B cell (primary cell): ENCODE measurements at regions not wholly inside any gene's neighbourhood (a gene's known extent, or its start where the extent isn't known, plus 50 kb on each side); places are given as distances from the start of the nearest gene placed in this dataset.

Source experiments
- ATAC-seq: fragments of 200-7000 bp; cut with Tn5 transposase; one replicate; pipeline ENCODE4 v1.10.0; 2021; ENCODE audit warnings: low read depth, mild to moderate bottlenecking, moderate number of reproducible peaks, moderate library complexity
- CTCF ChIA-PET: fragments of 350-600 bp; sonication (Branson Sonifier 250); formaldehyde crosslinking; loops from one replicate; lab custom pipeline; 2021; ENCODE audit warnings: antibody characterized with exemption, inconsistent platforms; lab: Charles Lee
- POLR2A ChIA-PET: fragments of 350-600 bp; sonication (Branson Sonifier 250); formaldehyde crosslinking; loops from one replicate; lab custom pipeline; 2021; ENCODE audit warnings: antibody characterized with exemption; lab: Charles Lee
- DNase-seq: peaks from one replicate; pipeline ENCODE4 v3.0.0; 2013
- H2AFZ ChIP-seq: 2 replicates; pipeline ENCODE4 v1.6.1; 2012; ENCODE audit warnings: mild to moderate bottlenecking, low read depth, low read length; ENCODE audit not compliant: insufficient read depth, poor library complexity, severe bottlenecking
- H3K27ac ChIP-seq, 2 donors: 1 replicate in 1 of 2; 2 replicates in 1 of 2; pipeline ENCODE4 v1.5.1; 2012 to 2013; ENCODE audit warnings: low read length in 2 of 2, mild to moderate bottlenecking in 2 of 2, moderate library complexity in 1 of 2
- H3K27me3 ChIP-seq, 4 experiments: fragments of 200-600 bp in 1 of 4; sonication (generic) in 1 of 4; replicated peaks in 1 of 4; 1 replicate in 2 of 4; 2 replicates in 2 of 4; pipeline versions ENCODE4 v1.6.1 to v1.7.0; 2013 to 2016; ENCODE audit warnings: low read length in 3 of 4, mild to moderate bottlenecking in 2 of 4, mixed read lengths in 1 of 4, moderate library complexity in 1 of 4; ENCODE audit not compliant: insufficient read depth in 4 of 4, control insufficient read depth in 3 of 4; ENCODE audit errors: control extremely low read depth in 1 of 4
- H3K36me3 ChIP-seq, 2 experiments: replicated peaks in 1 of 2; 1 replicate in 1 of 2; 2 replicates in 1 of 2; pipeline versions ENCODE4 v1.6.1 to v1.7.1; 2013; ENCODE audit warnings: low read length in 1 of 2; ENCODE audit not compliant: insufficient read depth in 2 of 2, control insufficient read depth in 1 of 2; ENCODE audit errors: control extremely low read depth in 1 of 2, extremely low read depth in 1 of 2
- H3K4me1 ChIP-seq, 2 donors: fragments of 200-600 bp in 1 of 2; sonication (generic) in 1 of 2; 1 replicate in 1 of 2; 2 replicates in 1 of 2; pipeline versions ENCODE4 v1.5.1 to v1.6.1; 2013 to 2017; ENCODE audit warnings: low read length in 2 of 2; ENCODE audit not compliant: control insufficient read depth in 2 of 2, insufficient read depth in 2 of 2
- H3K4me2 ChIP-seq: replicated peaks from 2 replicates; pipeline ENCODE3; 2012; ENCODE audit warnings: mild to moderate bottlenecking, low read depth, low read length; ENCODE audit not compliant: poor library complexity, severe bottlenecking
- H3K4me3 ChIP-seq, 5 experiments: fragments of 200-600 bp in 1 of 5; sonication (generic) in 1 of 5; 1 replicate in 3 of 5; 2 replicates in 2 of 5; pipeline versions ENCODE4 v1.5.1 to v1.7.0; 2011 to 2016; ENCODE audit warnings: low read length in 4 of 5, mild to moderate bottlenecking in 4 of 5, low read depth in 2 of 5, control low read depth in 1 of 5, moderate library complexity in 1 of 5; ENCODE audit not compliant: insufficient read depth in 1 of 5; ENCODE audit errors: control extremely low read depth in 1 of 5, extremely low read depth in 1 of 5
- H3K79me2 ChIP-seq: fragments of 200-600 bp; sonication (generic); one replicate; pipeline ENCODE4 v1.6.0; 2016; ENCODE audit warnings: low read length; ENCODE audit not compliant: control insufficient read depth, insufficient read depth
- H3K9ac ChIP-seq: fragments of 200-600 bp; sonication (generic); 2 replicates; pipeline ENCODE4 v1.6.1; 2017; ENCODE audit warnings: mild to moderate bottlenecking, low read length, moderate library complexity
- H3K9me3 ChIP-seq, 3 donors: one replicate each; pipeline versions ENCODE4 v1.6.1 to v1.7.1; 2013; ENCODE audit warnings: low read length in 2 of 3; ENCODE audit not compliant: control insufficient read depth in 2 of 3, insufficient read depth in 1 of 3; ENCODE audit errors: control extremely low read depth in 1 of 3
- H4K20me1 ChIP-seq: 2 replicates; pipeline ENCODE4 v1.6.0; 2012; ENCODE audit warnings: mild to moderate bottlenecking, low read length; ENCODE audit not compliant: insufficient read depth, control insufficient read depth, poor library complexity, severe bottlenecking
- H3K27ac Mint-ChIP-seq: one replicate; pipeline ENCODE4 v1.8.0; 2021; ENCODE audit warnings: mixed read lengths
- H3K27me3 Mint-ChIP-seq: one replicate; pipeline ENCODE4 v1.8.0; 2021; ENCODE audit warnings: mixed read lengths
- H3K4me1 Mint-ChIP-seq: one replicate; pipeline ENCODE4 v1.8.0; 2021; ENCODE audit warnings: mixed read lengths
- H3K4me3 Mint-ChIP-seq: one replicate; pipeline ENCODE4 v1.8.0; 2021; ENCODE audit warnings: mixed read lengths
- H3K9me3 Mint-ChIP-seq: one replicate; pipeline ENCODE4 v1.8.0; 2022; ENCODE audit warnings: mixed read lengths; ENCODE audit not compliant: insufficient read depth
- EZH2 ChIP-seq: IDR thresholded peaks from 2 replicates; pipeline ENCODE4 v1.6.1; 2012; ENCODE audit warnings: borderline replicate concordance, low read depth, mild to moderate bottlenecking, moderate library complexity, low read length; ENCODE audit not compliant: insufficient read depth, poor library complexity, severe bottlenecking
- WGBS: methylation state at CpG from one replicate; pipeline ENCODE4 v1.1.5; 2013; ENCODE audit warnings: missing lambda C conversion rate; ENCODE audit not compliant: insufficient coverage; 5-methylcytosine and 5-hydroxymethylcytosine counted together
- intact Hi-C: fragments of 100-400 bp; cut with micrococcal nuclease; formaldehyde crosslinking; loops from one replicate; pipeline ENCODE4 v1.10.0; 2022
- TF ChIP-seq, protein P1 (sequence below): fragments of 200-600 bp; IDR thresholded peaks from one replicate; pipeline ENCODE4 v1.8.0; 2022; ENCODE audit warnings: antibody characterized with exemption, mild to moderate bottlenecking

DNA sequence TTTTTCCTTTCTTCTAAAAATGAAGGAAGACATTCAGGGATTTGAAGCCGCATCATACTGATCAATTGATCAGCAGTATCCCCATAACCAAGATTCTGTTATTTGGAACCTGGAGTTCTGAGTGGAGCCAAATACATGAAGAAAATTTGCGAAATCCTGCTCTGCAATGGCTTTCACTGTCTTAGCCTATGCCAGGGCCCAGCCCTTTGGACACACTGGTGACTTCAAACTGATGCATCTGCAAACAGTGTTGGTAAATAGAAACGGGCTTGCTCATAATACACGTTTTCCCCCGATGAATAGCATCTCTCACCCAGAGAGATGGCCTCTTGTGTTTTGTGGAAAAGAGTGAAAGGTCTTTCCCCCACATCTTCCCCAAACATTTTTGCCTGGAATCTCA lies 87.6 kb upstream of the TOX3 start:
- H3K4me1 Mint-ChIP-seq: no peaks in the 10 kb centered on the region
- no peak overlapping the region for H3K27ac ChIP-seq
- ChIA-PET POLR2A (no interaction called here), CTCF (no interaction called here)
- H3K27ac Mint-ChIP-seq: no peak overlapping the region
- H2AFZ ChIP-seq: no peak overlapping the region
- no peak for ATAC-seq
- H3K4me1 ChIP-seq: no peaks in the 10 kb centered on the region
- DNase-seq: no peak
- intact Hi-C loops: no loop called here
- peaks cover 0 to 3% (median 0%) of the 10 kb centered on the region in 3 donors for H3K9me3 ChIP-seq
- H3K4me2 ChIP-seq: no peak overlapping the region
- no peaks in the 10 kb centered on the region for H3K79me2 ChIP-seq
- H3K27me3 Mint-ChIP-seq: no peaks in the 10 kb centered on the region
- H3K4me3 Mint-ChIP-seq: no peak overlapping the region
- H3K9me3 Mint-ChIP-seq: peaks cover 4% of the 10 kb centered on the region
- H4K20me1 ChIP-seq: no peaks in the 10 kb centered on the region
- H3K27me3 ChIP-seq: no peaks in the 10 kb centered on the region
- 86% methylated on average over 1 of the region's 5 CpGs for WGBS
- no peaks in the 10 kb centered on the region for H3K36me3 ChIP-seq
- TF ChIP-seq, protein P1, sequence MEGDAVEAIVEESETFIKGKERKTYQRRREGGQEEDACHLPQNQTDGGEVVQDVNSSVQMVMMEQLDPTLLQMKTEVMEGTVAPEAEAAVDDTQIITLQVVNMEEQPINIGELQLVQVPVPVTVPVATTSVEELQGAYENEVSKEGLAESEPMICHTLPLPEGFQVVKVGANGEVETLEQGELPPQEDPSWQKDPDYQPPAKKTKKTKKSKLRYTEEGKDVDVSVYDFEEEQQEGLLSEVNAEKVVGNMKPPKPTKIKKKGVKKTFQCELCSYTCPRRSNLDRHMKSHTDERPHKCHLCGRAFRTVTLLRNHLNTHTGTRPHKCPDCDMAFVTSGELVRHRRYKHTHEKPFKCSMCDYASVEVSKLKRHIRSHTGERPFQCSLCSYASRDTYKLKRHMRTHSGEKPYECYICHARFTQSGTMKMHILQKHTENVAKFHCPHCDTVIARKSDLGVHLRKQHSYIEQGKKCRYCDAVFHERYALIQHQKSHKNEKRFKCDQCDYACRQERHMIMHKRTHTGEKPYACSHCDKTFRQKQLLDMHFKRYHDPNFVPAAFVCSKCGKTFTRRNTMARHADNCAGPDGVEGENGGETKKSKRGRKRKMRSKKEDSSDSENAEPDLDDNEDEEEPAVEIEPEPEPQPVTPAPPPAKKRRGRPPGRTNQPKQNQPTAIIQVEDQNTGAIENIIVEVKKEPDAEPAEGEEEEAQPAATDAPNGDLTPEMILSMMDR: no peak
- no peak for TF ChIP-seq EZH2
- H3K4me3 ChIP-seq: no peak overlapping the region
- no peak overlapping the region for H3K9ac ChIP-seq

DNA sequence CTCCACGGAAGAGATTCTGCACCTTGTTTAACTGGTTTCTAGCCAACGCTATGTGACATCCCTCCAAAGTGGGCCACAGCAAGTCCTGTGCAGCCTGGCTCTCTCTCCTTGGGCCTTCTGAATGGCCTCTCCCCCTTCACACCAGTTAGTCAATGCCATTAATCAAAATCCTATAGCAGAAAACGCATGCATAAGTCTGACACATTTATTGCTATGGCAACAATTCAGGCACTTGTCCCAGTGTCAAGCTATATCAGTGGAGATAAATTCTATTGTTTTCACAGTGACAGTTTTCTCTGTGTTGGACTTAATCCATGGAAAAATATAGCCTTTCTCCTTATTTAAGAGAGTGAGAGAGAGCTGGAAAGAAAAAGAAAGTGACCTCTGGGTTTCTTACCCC lies 87.2 kb upstream of the TOX3 start:
- no peak overlapping the region for H3K9ac ChIP-seq
- H3K4me3 ChIP-seq: no peak overlapping the region
- intact Hi-C loops: no loop called here
- WGBS: 84% methylated on average over 2 of the region's 3 CpGs
- Mint-ChIP-seq H3K27me3 (no peaks in the 10 kb centered on the region), H3K4me1 (no peaks in the 10 kb centered on the region), H3K9me3 (peaks cover 4% of the 10 kb centered on the region), H3K27ac (no peak overlapping the region), H3K4me3 (no peak overlapping the region)
- no peak overlapping the region for H3K4me2 ChIP-seq
- H3K27ac ChIP-seq: no peak overlapping the region
- DNase-seq (no peak), ATAC-seq (no peak)
- H3K4me1 ChIP-seq: no peaks in the 10 kb centered on the region
- no peaks in the 10 kb centered on the region for H4K20me1 ChIP-seq
- ChIA-PET POLR2A (no interaction called here), CTCF (no interaction called here)
- no peaks in the 10 kb centered on the region for H3K79me2 ChIP-seq
- no peak for TF ChIP-seq EZH2
- TF ChIP-seq, protein P1: no peak
- peaks cover 0 to 3% (median 0%) of the 10 kb centered on the region in 3 donors for H3K9me3 ChIP-seq
- H3K27me3 ChIP-seq: no peaks in the 10 kb centered on the region
- no peaks in the 10 kb centered on the region for H3K36me3 ChIP-seq
- H2AFZ ChIP-seq: no peak overlapping the region
